HG03439 (cell line): ENCODE measurements at regions not wholly inside any gene's neighbourhood (a gene's known extent, or its start where the extent isn't known, plus 50 kb on each side); places are given as distances from the start of the nearest gene placed in this dataset.
"Not testable (repeated sequence)": the region's sequence is repeated elsewhere in the genome, so short reads cannot be mapped to it uniquely, and the experiment has no call there.

Experiments used
- ATAC-seq: cut with Tn5 transposase; IDR thresholded peaks from one replicate; pipeline ENCODE4 v1.9.1; 2021; ENCODE audit warnings: mild to moderate bottlenecking, moderate library complexity; ENCODE audit not compliant: unreplicated experiment

DNA sequence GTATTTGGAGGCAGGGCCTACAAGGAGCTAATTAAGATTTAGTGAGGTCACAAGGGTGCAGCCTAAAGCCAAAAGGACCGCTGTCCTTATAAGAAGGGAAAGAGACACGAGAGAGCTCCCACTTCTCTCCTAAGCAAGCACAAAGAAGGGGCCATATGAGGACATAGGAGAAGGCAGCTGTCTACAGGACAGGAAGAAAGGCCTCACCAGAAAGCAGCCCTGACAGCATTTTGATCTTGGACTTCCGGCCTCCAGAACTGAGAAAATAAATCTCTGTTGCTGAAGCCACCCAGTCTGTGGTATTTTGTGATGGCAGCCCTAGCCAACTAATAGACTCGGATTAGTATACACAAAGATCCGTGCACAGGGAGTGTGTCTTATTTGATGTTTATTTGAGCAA lies 139.7 kb downstream of the B3GNT2 start:
- no peak for ATAC-seq

- ATAC-seq = peak; percentile 76
These were observed 138.6 kb downstream of the B3GNT2 start for GRCh38 chr2:62334440-62335058.

GRCh38 chr2:62334009-62334408 lies 138.1 kb downstream of the B3GNT2 start:
- no peak for ATAC-seq

GRCh38 chr2:62330959-62331358 lies 135.0 kb downstream of the B3GNT2 start:
- no peak for ATAC-seq

DNA sequence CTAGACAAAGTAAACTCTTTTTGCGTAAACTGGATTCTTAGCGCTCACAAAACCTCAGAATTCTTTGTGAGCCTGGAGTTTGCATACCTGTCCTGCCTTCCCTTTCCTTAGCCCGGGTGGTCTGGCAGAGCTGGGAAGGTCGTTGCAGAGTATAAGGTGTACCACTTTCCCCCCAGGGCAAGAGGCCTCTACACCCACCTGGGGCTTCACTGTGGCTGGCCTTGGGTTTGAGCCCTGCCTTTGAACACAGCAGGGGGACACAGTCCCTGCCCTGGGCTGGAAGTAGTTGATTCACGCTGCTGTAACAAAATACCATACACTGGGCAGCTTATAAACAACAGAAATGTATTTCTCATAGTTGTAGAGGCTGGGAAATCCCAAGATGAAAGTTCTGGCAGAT lies 133.9 kb downstream of the B3GNT2 start:
- ATAC-seq = no peak

- ATAC-seq = no peak
These were observed 130.8 kb downstream of the B3GNT2 start for GRCh38 chr2:62326735-62327134.

GRCh38 chr2:62325398-62325797 lies 129.5 kb downstream of the B3GNT2 start:
- no peak for ATAC-seq

- ATAC-seq = no peak
These were observed 125.7 kb downstream of the B3GNT2 start for GRCh38 chr2:62321380-62322289.

GRCh38 chr2:62320657-62321357 lies 124.9 kb downstream of the B3GNT2 start:
- no peak for ATAC-seq

DNA sequence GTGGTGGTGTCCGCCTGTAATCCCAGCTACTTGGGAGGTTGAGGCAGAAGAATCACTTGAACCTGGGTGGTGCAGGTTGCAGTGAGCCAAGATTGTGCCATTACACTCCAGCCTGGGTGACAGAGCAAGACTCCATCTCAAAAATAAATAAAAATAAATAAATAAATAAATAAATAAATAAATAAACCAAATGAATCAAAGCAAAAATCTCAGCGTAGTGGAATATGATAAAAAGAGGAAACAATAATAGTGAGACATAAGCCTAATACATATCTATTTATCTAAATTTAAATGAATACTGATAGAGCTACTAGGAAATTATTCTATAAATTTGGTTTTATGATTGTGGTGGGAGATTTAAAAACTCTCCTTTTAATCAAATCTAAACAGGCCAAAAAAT lies 124.2 kb downstream of the B3GNT2 start:
- ATAC-seq = not testable (repeated sequence)

GRCh38 chr2:62319070-62319469 lies 123.2 kb downstream of the B3GNT2 start:
- ATAC-seq = no peak

- no peak for ATAC-seq
These were observed 119.6 kb downstream of the B3GNT2 start for GRCh38 chr2:62315476-62315875.

DNA sequence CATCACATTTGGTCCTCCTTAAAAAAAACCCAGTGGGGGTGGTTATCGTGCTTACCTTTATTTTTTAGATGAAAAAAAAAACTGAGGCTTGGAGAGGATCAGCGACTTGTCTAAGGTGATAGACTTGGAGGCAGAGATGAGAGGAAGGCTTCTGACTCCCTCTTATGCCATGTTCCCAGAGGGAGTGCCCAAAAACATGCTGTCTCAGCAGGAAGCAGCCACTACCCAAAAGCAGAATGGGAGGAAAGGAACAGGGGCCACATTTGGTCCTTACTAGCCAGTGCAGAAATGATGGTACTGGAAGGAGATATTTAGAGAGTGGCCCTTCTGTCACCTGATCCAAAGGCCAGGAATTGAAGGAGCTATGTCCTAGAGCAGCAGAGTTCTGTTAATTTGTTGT lies 118.4 kb downstream of the B3GNT2 start:
- ATAC-seq = no peak

DNA sequence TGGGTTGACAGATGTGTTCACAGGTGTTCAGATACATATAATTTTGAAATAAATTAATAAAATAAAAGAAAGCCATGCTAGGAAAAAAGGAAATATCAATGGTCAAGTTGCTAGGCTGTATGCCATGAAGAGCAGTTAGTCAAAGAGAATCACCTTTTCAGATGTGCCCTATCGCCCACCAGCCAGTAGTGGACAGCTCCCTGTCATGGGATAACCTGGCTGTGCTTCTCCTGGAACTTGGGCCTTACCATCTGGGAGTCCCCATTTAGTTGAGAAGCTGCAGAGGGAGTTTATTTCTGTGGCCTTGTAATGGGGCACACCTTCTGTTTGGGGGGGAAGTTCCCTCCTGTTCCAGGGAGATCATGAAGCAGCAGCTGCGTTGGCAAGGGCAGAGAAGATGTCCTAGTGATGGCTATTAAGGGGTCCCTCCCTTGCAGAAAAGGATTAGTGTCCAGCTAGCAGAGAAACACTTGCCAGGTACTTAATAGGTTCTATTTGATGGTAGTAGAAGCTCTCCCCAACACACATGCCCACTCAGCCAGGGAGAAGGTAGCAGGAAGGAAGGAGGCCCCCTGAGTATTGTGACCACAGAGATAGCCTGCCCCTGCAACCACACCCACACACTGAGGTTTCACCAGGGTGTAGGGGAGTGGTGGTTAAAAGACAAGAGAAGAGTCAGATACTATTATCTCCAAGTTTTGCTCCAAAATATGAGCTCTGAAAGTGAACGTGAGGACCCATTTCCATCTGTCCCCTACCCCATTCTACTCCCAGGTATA lies 117.7 kb downstream of the B3GNT2 start:
- peak; percentile 64 for ATAC-seq

DNA sequence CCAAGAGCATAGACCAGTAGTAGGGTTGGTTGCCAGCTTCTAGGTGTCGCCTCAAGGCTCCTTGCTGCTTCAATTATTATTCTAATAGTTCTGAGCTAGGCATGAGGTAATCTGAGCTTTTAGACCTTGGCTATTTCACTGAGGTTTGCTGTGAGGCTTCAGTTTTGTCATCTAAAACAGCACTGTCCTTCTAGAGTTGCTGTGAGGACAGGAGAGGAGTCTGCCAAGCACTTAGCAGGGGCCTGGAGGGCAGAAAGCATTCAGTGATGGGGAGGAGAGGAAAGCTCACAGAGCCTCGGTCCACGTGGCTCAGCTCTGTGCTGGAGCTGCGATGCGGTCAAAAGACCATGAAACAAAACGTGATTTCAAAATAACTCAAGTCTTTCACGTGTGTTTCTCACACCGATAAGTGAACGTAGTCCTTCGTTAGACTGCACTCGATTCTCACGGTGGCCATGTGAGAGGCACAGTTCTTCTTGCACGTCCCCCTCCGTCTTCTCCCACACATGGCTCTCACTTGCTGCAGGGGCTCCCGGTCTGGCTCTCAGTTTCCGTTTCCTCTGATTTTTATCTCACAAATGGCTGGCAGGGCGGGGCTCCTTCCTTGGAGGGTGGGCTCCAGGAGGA lies 113.7 kb downstream of the B3GNT2 start:
- peak; percentile 52 for ATAC-seq

DNA sequence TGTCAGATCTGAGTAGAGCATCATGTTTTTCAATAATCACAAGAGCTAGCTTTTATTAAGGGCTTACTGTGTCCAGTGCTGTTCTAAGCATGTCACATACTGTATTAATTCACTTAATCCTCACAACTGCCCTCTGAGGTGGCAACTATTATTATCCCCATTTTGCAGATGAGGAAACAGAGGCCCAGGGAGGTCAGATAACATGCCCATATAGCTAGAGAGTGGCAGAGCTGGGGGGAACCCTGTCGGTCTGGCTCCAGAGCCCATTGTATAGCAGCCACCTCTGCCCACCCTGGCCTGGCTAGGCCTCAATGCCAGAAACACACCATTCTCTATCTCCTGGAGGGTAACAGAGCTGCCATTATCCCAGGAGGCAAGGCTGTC lies 113.2 kb downstream of the B3GNT2 start:
- ATAC-seq = no peak

DNA sequence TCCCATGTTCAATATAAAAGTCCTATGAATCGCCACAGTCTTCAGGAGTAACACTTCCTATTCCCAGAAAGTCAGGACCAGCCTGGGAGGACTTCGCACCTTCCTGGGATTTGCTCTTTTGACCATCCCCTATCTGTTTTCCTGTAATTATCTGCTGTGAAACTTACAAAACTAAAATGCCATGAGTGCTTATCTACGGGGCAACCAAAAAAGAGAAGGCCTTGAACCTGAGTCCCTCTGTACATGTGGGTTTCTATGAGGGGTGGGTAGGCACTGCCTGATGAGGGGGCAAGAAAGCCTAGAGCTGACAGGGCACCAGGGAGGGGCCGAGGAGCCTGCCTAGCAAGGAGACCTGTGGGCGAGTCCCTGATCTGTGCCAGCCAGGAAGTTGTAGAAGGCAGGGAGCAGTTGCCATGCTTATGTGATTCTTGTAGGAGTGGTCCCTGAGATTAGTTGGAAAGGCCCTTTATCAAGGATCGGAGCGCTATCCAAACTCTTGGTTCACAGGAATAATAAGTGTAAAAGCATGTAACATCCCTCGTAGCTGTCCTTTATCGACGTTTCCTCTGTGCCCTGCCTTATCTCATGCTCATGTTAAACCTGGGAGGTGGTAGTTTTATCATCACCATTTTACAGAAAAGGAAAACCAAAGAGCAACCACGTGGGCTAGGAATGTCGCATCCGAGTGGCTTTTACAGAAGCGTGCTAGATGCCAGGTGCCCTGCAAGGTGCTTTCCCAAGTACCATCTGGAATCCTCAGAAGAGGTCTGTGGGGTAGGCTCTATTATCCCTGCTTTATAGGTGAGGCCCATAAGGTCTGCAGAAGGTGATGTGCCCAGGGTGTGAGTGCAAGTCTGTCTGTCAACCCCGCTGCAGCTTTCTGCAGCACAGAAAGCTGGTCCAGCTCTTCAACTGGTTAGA lies 111.8 kb downstream of the B3GNT2 start:
- no peak for ATAC-seq

- peak; percentile 45 for ATAC-seq
These were observed 111.0 kb downstream of the B3GNT2 start for GRCh38 chr2:62306751-62307468.
